Stimulated activated CD4-positive, alpha-beta T cell treated with anti-CD3 and anti-CD28 coated beads, Interleukin-12 subunit alpha, Interleukin-12 subunit beta, amount 100 ng/mL, for 48 hours (primary cell): ENCODE measurements at regions not wholly inside any gene's neighbourhood (a gene's known extent, or its start where the extent isn't known, plus 50 kb on each side); places are given as distances from the start of the nearest gene placed in this dataset.

Experiments used
- DNase-seq, 3 donors: peaks; one replicate each; pipeline ENCODE4 v3.0.0-alpha.2; 2020; ENCODE audit warnings: low read depth in 2 of 3, low spot score in 1 of 3

- no peak for DNase-seq
Observed at GRCh38 chr4:67048530-67048929, 496.8 kb downstream of the CENPC start.

- no peak for DNase-seq
Observed at GRCh38 chr4:67040315-67040714, 505.0 kb downstream of the CENPC start.

GRCh38 chr4:67038228-67038566 is 507.1 kb downstream of the CENPC start:
- no peak for DNase-seq

- no peak for DNase-seq
Observed at GRCh38 chr4:67037504-67038227, 507.6 kb downstream of the CENPC start.

DNA sequence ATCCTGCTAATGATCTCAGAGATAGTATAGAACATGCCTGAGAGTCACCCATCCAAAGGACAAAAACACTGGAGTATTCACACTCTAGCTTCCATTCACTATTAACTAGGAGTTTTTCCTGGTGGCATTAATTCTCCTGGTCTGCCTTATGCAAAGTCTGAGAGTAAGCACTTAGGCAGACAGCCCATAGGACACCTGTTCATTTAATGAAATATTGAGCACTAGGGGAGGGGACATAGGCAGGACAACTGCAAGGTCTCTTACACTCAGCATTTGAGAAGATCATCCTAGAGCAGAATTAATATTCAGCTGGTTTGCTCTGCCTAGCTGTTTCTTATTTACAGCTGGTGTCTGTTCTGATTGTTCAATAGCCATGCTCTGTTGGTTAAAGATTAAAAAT is 508.5 kb downstream of the CENPC start:
- DNase-seq, result no peak

DNA sequence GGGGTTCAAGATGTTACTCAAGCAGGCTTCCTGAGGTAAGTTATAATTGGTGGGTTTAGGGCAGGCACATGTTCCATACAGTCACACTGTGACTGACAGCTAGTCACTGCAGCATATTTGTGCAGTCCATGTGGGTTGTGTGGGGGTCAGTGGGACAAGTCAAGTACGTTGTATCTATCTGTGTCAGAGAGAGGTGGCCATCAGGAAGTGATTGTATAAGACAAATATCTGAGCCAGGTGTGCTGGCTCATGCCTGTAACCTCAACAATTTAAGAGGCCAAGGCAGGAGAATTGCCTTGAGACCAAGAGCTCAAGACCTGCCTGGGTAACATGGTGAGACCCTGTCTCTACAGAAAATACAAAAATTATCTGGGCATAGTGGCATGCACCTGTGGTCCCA is 509.3 kb downstream of the CENPC start:
- DNase-seq, result no peak

- no peak for DNase-seq
Observed at GRCh38 chr4:67035501-67035900, 509.8 kb downstream of the CENPC start.

- no peak for DNase-seq
Observed at GRCh38 chr4:67030636-67031035, 514.7 kb downstream of the CENPC start.

GRCh38 chr4:67020438-67020797 is 524.9 kb downstream of the CENPC start:
- DNase-seq, result no peak

DNA sequence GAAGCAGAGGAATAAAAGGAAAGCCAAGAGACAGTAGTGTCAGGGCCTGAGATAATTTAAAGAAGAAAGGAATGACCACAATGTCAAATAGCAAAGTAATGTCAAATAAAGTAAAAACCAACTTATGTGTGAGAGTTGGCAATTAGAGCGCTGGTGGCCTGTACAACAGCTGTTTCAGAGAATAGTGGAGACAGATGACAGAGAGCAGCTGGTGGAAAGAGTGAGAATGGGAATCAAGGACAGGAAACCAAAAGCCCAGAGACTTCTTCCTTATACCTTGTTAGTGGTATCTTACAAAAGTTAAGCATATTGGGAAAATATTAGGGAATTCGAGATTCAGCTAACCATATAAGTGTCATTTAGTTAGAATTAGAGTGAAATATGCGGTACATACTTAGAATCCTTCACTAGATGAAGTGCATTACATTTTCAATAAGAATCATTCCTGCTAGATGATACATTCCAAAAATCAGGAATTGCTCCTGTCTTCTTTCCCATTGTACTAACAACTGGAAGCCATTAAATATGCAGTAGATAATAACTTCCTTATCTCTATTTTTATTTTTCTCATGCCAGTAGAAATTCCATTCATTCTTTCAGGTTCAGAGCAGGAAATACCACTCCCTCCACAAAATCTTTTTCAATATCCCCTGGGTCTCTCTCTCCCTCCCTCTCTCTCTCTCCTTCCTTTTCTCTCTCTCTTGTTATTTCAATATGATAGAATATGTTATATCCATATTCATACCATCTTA is 525.4 kb downstream of the CENPC start:
- DNase-seq, result no peak

- DNase-seq, result no peak
Observed at GRCh38 chr4:67014592-67014991, 530.7 kb downstream of the CENPC start.

- DNase-seq, result no peak
Observed at GRCh38 chr4:67006791-67007190, 538.5 kb downstream of the CENPC start.

DNA sequence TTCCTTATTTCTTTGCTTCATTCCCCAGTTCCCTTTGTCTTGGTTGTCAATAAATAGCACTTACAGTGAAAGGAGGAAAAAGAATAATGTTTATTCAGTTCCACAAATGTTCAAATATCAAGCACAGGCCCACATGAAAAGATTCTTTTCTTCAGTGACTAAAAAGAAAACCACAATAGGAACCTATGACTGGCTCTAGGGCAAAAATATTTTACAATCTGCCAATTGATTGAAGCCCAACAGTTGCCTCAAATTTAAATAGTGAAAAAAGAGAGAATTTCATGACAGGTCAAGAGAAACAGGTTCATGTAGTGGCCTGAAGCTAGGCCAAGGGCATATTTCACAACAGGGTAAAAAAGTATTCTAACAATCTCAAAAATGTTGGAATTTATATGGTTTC is 553.8 kb downstream of the CENPC start:
- DNase-seq, result no peak

- no peak for DNase-seq
Observed at GRCh38 chr4:66974665-66975064, 570.6 kb downstream of the CENPC start.

DNA sequence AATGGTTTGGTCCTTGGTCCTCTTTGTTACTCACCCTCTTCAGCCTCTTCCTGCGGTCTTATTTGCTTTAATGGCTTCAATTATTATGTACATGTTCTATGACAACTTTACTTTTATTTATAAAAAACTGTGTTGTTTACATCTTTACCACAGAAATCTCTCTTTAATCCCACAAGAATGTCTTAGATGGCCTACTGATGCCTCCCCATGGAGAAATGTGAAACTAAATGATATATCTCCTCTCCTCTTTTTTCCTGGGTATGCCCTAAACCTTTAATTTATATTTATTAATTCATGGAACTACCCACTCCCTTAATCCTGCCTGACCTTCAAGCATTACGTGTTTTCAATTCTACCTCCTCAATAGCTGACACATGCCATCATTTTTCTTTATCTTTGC is 573.2 kb downstream of the CENPC start:
- no peak for DNase-seq

DNA sequence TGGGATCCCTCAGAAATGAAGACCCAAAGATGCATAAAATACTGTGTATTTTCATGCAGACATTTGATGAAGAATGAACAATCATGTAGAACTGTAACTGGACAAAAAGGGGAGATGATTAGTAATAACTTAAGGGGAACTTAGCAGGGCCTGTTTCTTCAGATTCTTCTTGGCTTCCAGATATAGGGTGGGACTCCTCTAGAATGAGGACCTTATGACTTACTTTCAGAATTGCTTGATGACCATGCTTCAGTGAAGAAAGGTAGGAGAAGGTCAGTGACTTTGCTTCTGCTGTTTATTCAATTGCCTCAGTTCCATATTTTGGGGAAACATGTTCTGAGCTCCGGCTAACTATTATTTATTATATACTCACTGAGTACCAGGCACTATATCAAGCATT is 580.8 kb downstream of the CENPC start:
- no peak for DNase-seq

- no peak for DNase-seq
Observed at GRCh38 chr4:66963084-66963483, 582.2 kb downstream of the CENPC start.

DNA sequence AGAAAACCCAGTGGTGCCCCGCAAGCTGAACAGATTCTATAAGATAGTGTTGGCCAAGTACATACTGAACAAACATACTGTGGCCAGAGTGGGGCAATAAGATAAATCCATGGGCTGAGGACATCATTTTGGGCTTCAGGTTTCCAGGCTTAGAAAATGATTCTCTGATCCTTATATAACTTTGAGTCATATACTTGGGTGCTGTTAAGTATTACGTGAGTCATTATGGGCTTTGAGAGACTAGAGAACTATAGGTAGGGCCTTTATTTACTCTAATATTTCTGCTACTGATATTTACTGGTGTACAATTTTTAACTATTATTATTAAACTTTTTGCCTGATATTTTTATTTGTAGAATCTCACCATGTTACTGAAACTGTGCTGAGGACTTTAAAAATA is 586.1 kb downstream of the CENPC start:
- DNase-seq, result no peak

DNA sequence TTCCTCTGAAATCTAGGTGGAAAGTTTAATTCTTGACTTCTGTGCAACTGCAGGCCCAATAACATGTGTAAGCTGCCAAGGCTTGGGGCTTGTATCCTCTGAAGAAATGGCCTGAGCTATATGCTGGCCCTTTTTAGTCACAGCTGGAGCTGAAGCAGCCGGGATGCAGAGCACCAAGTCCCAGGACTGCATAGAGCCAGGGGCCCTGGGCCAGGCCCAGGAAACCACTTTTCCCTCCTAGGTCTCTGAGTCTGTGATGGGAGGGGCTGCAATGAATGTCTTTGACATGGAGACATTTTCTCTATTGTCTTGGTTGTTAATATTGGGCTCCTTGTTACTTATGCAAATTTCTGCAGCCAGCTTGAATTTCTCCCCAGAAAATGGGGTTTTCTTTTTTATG is 588.5 kb downstream of the CENPC start:
- DNase-seq, result no peak

- no peak for DNase-seq
Observed at GRCh38 chr4:66956426-66956825, 588.9 kb downstream of the CENPC start.

GRCh38 chr4:66955784-66956183 is 589.5 kb downstream of the CENPC start:
- no peak for DNase-seq

GRCh38 chr4:66949419-66949818 is 595.9 kb downstream of the CENPC start:
- DNase-seq, result no peak

- no peak for DNase-seq
Observed at GRCh38 chr4:66946761-66947160, 598.5 kb downstream of the CENPC start.
